ENCODE measurements at regions not wholly inside any gene's neighbourhood (a gene's known extent, or its start where the extent isn't known, plus 50 kb on each side); places are given as distances from the start of the nearest gene placed in this dataset.

DNA sequence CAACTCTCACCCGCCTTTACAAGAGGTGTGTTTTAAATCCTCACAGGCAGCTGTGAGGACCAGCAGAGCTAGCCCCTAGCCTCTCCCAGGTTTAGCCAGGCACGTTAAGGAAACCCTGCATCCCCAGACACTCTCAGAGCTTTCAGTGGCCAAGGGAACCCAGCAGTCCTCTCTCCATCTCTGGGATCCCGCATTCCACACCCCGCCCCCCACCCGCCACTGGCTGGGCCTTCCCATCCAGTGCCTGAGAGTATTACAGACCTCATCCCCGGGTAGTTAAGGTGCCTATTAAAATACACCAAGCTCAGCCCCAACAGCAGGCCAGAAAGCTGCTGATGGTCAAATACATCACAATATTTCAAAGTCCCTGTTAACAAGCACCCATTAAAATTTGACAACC lies 256.2 kb downstream of the BCOR start:
- no peaks in the 10 kb centered on the region for H3K27me3 ChIP-seq (ENCODE audit: control insufficient read depth, insufficient read depth, low read length)
- H3K4me3 ChIP-seq (ENCODE audit: low read depth, low read length), result no peak overlapping the region
- ChIA-PET CTCF (no interaction called here), POLR2A (no interaction called here)
- TF ChIP-seq, protein P1, sequence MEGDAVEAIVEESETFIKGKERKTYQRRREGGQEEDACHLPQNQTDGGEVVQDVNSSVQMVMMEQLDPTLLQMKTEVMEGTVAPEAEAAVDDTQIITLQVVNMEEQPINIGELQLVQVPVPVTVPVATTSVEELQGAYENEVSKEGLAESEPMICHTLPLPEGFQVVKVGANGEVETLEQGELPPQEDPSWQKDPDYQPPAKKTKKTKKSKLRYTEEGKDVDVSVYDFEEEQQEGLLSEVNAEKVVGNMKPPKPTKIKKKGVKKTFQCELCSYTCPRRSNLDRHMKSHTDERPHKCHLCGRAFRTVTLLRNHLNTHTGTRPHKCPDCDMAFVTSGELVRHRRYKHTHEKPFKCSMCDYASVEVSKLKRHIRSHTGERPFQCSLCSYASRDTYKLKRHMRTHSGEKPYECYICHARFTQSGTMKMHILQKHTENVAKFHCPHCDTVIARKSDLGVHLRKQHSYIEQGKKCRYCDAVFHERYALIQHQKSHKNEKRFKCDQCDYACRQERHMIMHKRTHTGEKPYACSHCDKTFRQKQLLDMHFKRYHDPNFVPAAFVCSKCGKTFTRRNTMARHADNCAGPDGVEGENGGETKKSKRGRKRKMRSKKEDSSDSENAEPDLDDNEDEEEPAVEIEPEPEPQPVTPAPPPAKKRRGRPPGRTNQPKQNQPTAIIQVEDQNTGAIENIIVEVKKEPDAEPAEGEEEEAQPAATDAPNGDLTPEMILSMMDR (IDR thresholded peaks at IDR 0.05; ENCODE audit: insufficient read depth, low read depth, low read length), result no peak
- DNase-seq (ENCODE audit: low read depth), result no peak
- H3K36me3 ChIP-seq (ENCODE audit: control insufficient read depth, insufficient read depth, low read length), result no peaks in the 10 kb centered on the region

DNA sequence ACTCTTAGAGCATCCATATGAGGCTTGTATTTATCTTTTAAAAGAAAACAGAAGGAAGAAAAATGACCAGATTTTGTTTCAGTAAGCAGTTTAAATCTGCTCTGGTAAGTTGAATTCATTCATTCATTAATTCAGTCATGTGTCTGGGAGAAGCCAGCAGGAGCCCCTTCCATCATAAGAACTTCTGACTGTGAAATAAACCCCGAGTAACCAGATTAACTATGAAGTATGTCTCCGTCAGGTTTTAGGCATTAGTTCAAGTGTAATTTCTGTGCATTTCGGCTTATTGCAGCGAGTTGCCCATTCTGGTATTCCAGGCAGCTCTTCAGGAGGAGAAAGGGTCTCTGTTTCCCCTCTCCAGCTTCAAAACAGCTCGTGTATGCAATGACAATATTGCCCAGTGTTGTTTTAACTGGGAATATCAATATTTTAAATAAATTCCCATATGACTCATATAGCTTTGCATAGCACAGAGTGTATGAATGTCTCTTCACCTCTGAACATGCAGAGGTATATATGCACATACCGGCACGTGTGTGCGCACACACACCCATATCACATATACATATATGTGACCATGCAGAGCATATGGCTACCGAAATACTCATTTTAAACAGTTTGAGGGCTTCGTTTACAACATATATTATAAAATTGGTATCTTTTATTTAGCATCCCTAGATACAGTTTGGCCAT lies 255.3 kb downstream of the BCOR start:
- Histone ChIP-seq H3K4me3 (ENCODE audit: low read depth, low read length) (no peak overlapping the region), H3K27me3 (ENCODE audit: control insufficient read depth, insufficient read depth, low read length) (no peaks in the 10 kb centered on the region), H3K36me3 (ENCODE audit: control insufficient read depth, insufficient read depth, low read length) (no peaks in the 10 kb centered on the region)
- TF ChIP-seq, protein P1 (IDR thresholded peaks at IDR 0.05; ENCODE audit: insufficient read depth, low read depth, low read length), result no peak
- ChIA-PET CTCF (no interaction called here), POLR2A (no interaction called here)
- DNase-seq (ENCODE audit: low read depth), result no peak

DNA sequence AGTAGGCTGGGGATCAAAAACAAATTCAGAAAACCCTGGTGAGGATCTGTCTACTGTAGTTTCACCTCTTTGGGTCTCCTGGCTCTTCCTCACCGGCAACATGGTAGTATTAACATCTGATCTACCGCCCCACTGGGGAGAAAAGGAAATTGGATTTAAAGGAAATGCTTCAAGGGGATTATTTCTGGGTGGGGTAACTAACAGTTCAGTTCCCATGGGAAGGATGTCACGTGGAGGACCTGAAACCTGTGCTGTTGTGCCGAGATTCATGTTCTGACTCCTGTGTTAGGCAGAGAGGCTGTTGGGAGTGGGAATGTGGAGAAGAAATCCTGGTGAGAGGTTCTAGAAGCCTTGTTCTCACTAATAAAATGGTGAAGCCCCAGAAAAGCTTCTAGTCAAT lies 254.4 kb downstream of the BCOR start:
- POLR2A ChIA-PET, result no interaction called here
- H3K36me3 ChIP-seq (ENCODE audit: control insufficient read depth, insufficient read depth, low read length), result no peaks in the 10 kb centered on the region
- TF ChIP-seq, protein P1 (IDR thresholded peaks at IDR 0.05; ENCODE audit: insufficient read depth, low read depth, low read length), result no peak
- no peaks in the 10 kb centered on the region for H3K27me3 ChIP-seq (ENCODE audit: control insufficient read depth, insufficient read depth, low read length)
- CTCF ChIA-PET, result no interaction called here
- no peak for DNase-seq (ENCODE audit: low read depth)
- H3K4me3 ChIP-seq (ENCODE audit: low read depth, low read length), result no peak overlapping the region

DNA sequence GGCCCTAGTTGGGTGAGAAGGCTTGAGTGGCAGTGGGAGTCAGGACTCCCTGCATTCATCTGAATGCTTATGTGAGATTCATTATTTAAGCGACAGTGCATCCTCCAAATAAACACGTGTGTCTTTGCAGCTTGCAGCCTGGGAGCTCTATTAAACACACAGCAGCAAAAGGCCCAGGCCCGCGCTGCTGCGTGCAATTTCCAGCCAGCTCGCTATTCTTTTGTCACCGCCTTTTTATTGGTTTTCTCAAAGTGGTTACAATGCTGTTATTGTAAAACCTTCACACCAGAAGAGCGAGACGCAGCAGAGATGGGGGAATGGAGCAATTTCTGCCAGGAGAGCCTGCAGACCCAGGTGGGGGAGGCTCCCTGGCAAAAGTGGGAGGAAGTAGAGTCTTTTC lies 252.5 kb downstream of the BCOR start:
- ChIA-PET CTCF (no interaction called here), POLR2A (interaction anchor here (0.6 kb wide), 1 partner anchor 86 kb away, joined by 3 read pairs; no protein-coding TSS in a partner anchor)
- H3K4me3 ChIP-seq (ENCODE audit: low read depth, low read length), result no peak overlapping the region
- H3K27me3 ChIP-seq (ENCODE audit: control insufficient read depth, insufficient read depth, low read length), result no peaks in the 10 kb centered on the region
- no peak for DNase-seq (ENCODE audit: low read depth)
- TF ChIP-seq, protein P1 (IDR thresholded peaks at IDR 0.05; ENCODE audit: insufficient read depth, low read depth, low read length), result no peak
- H3K36me3 ChIP-seq (ENCODE audit: control insufficient read depth, insufficient read depth, low read length), result no peaks in the 10 kb centered on the region

DNA sequence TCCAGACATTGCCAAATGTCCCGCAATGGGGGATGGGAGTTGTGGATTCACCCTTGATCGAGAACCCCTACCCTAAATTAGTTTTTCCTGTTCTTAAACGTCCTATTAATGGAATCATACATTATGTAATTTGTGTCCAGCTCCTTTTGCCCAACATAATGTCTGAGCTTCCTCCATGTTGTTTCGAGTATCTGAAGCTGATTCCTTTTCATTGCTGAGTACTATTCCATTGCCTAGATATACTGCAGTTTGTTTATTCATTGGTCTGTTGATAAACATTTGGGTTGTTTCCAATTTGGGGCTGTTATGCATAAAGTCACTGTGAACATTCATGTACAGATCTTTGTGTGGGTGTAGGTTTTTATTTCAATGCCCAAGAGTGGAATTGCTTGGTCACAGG lies 251.3 kb downstream of the BCOR start:
- H3K36me3 ChIP-seq (ENCODE audit: control insufficient read depth, insufficient read depth, low read length), result no peaks in the 10 kb centered on the region
- TF ChIP-seq, protein P1 (IDR thresholded peaks at IDR 0.05; ENCODE audit: insufficient read depth, low read depth, low read length), result no peak
- POLR2A ChIA-PET, result no interaction called here
- H3K27me3 ChIP-seq (ENCODE audit: control insufficient read depth, insufficient read depth, low read length), result no peaks in the 10 kb centered on the region
- DNase-seq (ENCODE audit: low read depth), result no peak
- H3K4me3 ChIP-seq (ENCODE audit: low read depth, low read length), result no peak overlapping the region
- CTCF ChIA-PET, result no interaction called here

Data from BJ (cell line).